ENCODE measurements at regions not wholly inside any gene's neighbourhood (a gene's known extent, or its start where the extent isn't known, plus 50 kb on each side); places are given as distances from the start of the nearest gene placed in this dataset.

- TF ChIP-seq CTCF (IDR thresholded peaks at IDR 0.05): no peak
- no peak for TF ChIP-seq EZH2phosphoT487 (IDR thresholded peaks at IDR 0.05)
Observed at GRCh38 chr21:41627428-41627827, 119.5 kb upstream of the TMPRSS2 start.

Data from neural progenitor cell (in vitro differentiated cells).